DND-41 (cell line): ENCODE measurements at regions not wholly inside any gene's neighbourhood (a gene's known extent, or its start where the extent isn't known, plus 50 kb on each side); places are given as distances from the start of the nearest gene placed in this dataset.

ENCODE experiments used
- EZH2 ChIP-seq: IDR thresholded peaks from 3 replicates; pipeline ENCODE4 v1.6.1; 2012; ENCODE audit warnings: borderline replicate concordance, low read depth, mild to moderate bottlenecking, moderate library complexity, low read length, inconsistent platforms; ENCODE audit not compliant: severe bottlenecking
- TF ChIP-seq, protein P1 (sequence below): IDR thresholded peaks from 2 replicates; pipeline ENCODE4 v1.5.1; 2012; ENCODE audit warnings: borderline replicate concordance, low read length, moderate library complexity, mild to moderate bottlenecking; ENCODE audit not compliant: poor library complexity, severe bottlenecking; ENCODE audit errors: extremely low read depth

GRCh38 chr13:80754441-80754840 is 413.5 kb upstream of the SPRY2 start:
- TF ChIP-seq, protein P1, sequence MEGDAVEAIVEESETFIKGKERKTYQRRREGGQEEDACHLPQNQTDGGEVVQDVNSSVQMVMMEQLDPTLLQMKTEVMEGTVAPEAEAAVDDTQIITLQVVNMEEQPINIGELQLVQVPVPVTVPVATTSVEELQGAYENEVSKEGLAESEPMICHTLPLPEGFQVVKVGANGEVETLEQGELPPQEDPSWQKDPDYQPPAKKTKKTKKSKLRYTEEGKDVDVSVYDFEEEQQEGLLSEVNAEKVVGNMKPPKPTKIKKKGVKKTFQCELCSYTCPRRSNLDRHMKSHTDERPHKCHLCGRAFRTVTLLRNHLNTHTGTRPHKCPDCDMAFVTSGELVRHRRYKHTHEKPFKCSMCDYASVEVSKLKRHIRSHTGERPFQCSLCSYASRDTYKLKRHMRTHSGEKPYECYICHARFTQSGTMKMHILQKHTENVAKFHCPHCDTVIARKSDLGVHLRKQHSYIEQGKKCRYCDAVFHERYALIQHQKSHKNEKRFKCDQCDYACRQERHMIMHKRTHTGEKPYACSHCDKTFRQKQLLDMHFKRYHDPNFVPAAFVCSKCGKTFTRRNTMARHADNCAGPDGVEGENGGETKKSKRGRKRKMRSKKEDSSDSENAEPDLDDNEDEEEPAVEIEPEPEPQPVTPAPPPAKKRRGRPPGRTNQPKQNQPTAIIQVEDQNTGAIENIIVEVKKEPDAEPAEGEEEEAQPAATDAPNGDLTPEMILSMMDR = no peak
- TF ChIP-seq EZH2 = no peak
